Spleen (tissue), 11 donors: ENCODE measurements at regions not wholly inside any gene's neighbourhood (a gene's known extent, or its start where the extent isn't known, plus 50 kb on each side); places are given as distances from the start of the nearest gene placed in this dataset.

ENCODE experiments used
- DNase-seq: peaks from one replicate; pipeline ENCODE4 v3.0.0-alpha.2; 2020
- H3K27ac ChIP-seq, 8 donors: fragments of 200-600 bp; sonication (generic) in 7 of 8; 1 replicate in 4 of 8; 2 replicates in 4 of 8; pipeline versions ENCODE4 v1.5.0 to v1.8.0; 2016 to 2021; ENCODE audit warnings: inconsistent platforms in 4 of 8, mild to moderate bottlenecking in 4 of 8, moderate library complexity in 1 of 8
- H3K27me3 ChIP-seq, 7 donors: fragments of 200-600 bp; sonication (generic) in 6 of 7; replicated peaks in 1 of 7; 1 replicate in 4 of 7; 2 replicates in 3 of 7; pipeline versions ENCODE4 v1.5.0 to v1.8.0; 2016 to 2021; ENCODE audit warnings: inconsistent platforms in 3 of 7, mild to moderate bottlenecking in 1 of 7
- H3K36me3 ChIP-seq, 6 donors: fragments of 200-600 bp; sonication (generic) in 5 of 6; 1 replicate in 4 of 6; 2 replicates in 2 of 6; pipeline versions ENCODE4 v1.5.0 to v1.8.0; 2016 to 2021; ENCODE audit warnings: inconsistent platforms in 2 of 6
- H3K4me1 ChIP-seq, 6 donors: fragments of 200-600 bp; sonication (generic) in 5 of 6; 1 replicate in 3 of 6; 2 replicates in 3 of 6; pipeline versions ENCODE4 v1.5.0 to v1.8.0; 2016 to 2021; ENCODE audit warnings: inconsistent platforms in 3 of 6
- H3K4me3 ChIP-seq, 8 donors: fragments of 200-600 bp; sonication (generic) in 7 of 8; 1 replicate in 4 of 8; 2 replicates in 4 of 8; pipeline versions ENCODE4 v1.5.0 to v1.8.0; 2016 to 2021; ENCODE audit warnings: inconsistent platforms in 4 of 8, mild to moderate bottlenecking in 4 of 8, moderate library complexity in 2 of 8
- H3K9me3 ChIP-seq, 8 donors: fragments of 200-600 bp; sonication (generic) in 7 of 8; 1 replicate in 4 of 8; 2 replicates in 4 of 8; pipeline versions ENCODE4 v1.5.0 to v1.8.0; 2016 to 2021; ENCODE audit warnings: inconsistent platforms in 4 of 8
- CTCF ChIP-seq, 11 experiments: fragments of 200-600 bp in 7 of 11; fragments of 450-650 bp in 4 of 11; sonication (generic) in 4 of 11; IDR thresholded peaks in 8 of 11; conservative IDR thresholded peaks in 3 of 11; 1 replicate in 7 of 11; 2 replicates in 4 of 11; pipeline versions ENCODE4 v1.4.0 to v1.8.0; 2016 to 2021; ENCODE audit warnings: antibody characterized with exemption in 11 of 11, inconsistent platforms in 4 of 11, mild to moderate bottlenecking in 1 of 11
- POLR2A ChIP-seq, 3 donors: fragments of 450-650 bp; IDR thresholded peaks; one replicate each; pipeline ENCODE4 v1.5.1; 2017; ENCODE audit warnings: antibody characterized with exemption in 3 of 3, mild to moderate bottlenecking in 1 of 3
- POLR2AphosphoS5 ChIP-seq, 3 donors: sonication (generic); formaldehyde crosslinking; IDR thresholded peaks; one replicate each; pipeline ENCODE4 v1.5.1; 2017; ENCODE audit warnings: antibody characterized with exemption in 3 of 3
- WGBS, 5 donors: extraction: QIAGEN DNeasy Blood & Tissue Kit in 3 of 5; methylation state at CpG; one replicate each; pipeline versions ENCODE4 v1.1.5 to v1.1.7; 2013 to 2018; 5-methylcytosine and 5-hydroxymethylcytosine counted together
- intact Hi-C: fragments of 100-400 bp; cut with DNase I; formaldehyde crosslinking; loops from one replicate; pipeline ENCODE4 v1.15.0; 2023; ENCODE audit warnings: low total_unique reads
- donor health status: healthy with polysubstance abuse.
- donor health status: DM: no; HTN: no; CAD: no; lungs with moderate emphysema.
- donor health status: DM: no; HTN: no; CAD: no.
- donor health status: Bipolar disorder and iron deficiency.
- donor health status: healthy.
- donor health status: DM: no; HTN: no; CAD: no.
- donor health status: DM: yes; HTN: yes; CAD: no.

GRCh38 chr12:18794000-18794399, 56.1 kb downstream of the CAPZA3 start:
- no peak for TF ChIP-seq POLR2AphosphoS5 (IDR thresholded peaks at IDR 0.05)
- no peak for TF ChIP-seq POLR2A (IDR thresholded peaks at IDR 0.05)
- no peak for TF ChIP-seq CTCF (IDR thresholded peaks at IDR 0.05 in 8 of 11, conservative IDR thresholded peaks at IDR 0.05 in 3 of 11)
- intact Hi-C loops: no loop called here
- H3K27me3 ChIP-seq: no peaks in the 10 kb centered on the region
- H3K9me3 ChIP-seq: peaks cover 0 to 14% (median 7%) of the 10 kb centered on the region in 8 donors
- DNase-seq: no peak
- no peak overlapping the region for H3K27ac ChIP-seq
- H3K4me1 ChIP-seq: no peaks in the 10 kb centered on the region
- H3K4me3 ChIP-seq: no peak overlapping the region
- no peaks in the 10 kb centered on the region for H3K36me3 ChIP-seq

GRCh38 chr12:18797604-18798003, 59.7 kb downstream of the CAPZA3 start:
- Histone ChIP-seq H3K27ac (no peak overlapping the region), H3K4me3 (no peak overlapping the region), H3K36me3 (no peaks in the 10 kb centered on the region), H3K27me3 (no peaks in the 10 kb centered on the region), H3K4me1 (no peaks in the 10 kb centered on the region), H3K9me3 (no peaks in the 10 kb centered on the region)
- 78 to 89% (median 79%) methylated on average over 2 of the region's 2 CpGs for WGBS, 5 donors
- DNase-seq: no peak
- TF ChIP-seq CTCF (IDR thresholded peaks at IDR 0.05 in 8 of 11, conservative IDR thresholded peaks at IDR 0.05 in 3 of 11): no peak
- TF ChIP-seq POLR2AphosphoS5 (IDR thresholded peaks at IDR 0.05): no peak
- TF ChIP-seq POLR2A (IDR thresholded peaks at IDR 0.05): no peak
- intact Hi-C loops: no loop called here

GRCh38 chr12:18798535-18799361, 60.8 kb downstream of the CAPZA3 start:
- no peaks in the 10 kb centered on the region for H3K27me3 ChIP-seq
- no peak overlapping the region for H3K4me3 ChIP-seq
- 37 to 68% (median 62%) methylated on average over 4 of the region's 4 CpGs for WGBS, 5 donors
- no peak overlapping the region for H3K27ac ChIP-seq
- TF ChIP-seq POLR2A (IDR thresholded peaks at IDR 0.05): no peak
- TF ChIP-seq CTCF (IDR thresholded peaks at IDR 0.05 in 8 of 11, conservative IDR thresholded peaks at IDR 0.05 in 3 of 11): no peak
- TF ChIP-seq POLR2AphosphoS5 (IDR thresholded peaks at IDR 0.05): no peak
- H3K36me3 ChIP-seq: no peaks in the 10 kb centered on the region
- H3K9me3 ChIP-seq: no peaks in the 10 kb centered on the region
- no peaks in the 10 kb centered on the region for H3K4me1 ChIP-seq
- intact Hi-C loops: no loop called here
- no peak for DNase-seq

- Histone ChIP-seq H3K36me3 (no peaks in the 10 kb centered on the region), H3K27ac (no peak overlapping the region), H3K27me3 (no peaks in the 10 kb centered on the region), H3K4me1 (no peaks in the 10 kb centered on the region), H3K4me3 (no peak overlapping the region), H3K9me3 (no peaks in the 10 kb centered on the region)
- TF ChIP-seq POLR2AphosphoS5 (IDR thresholded peaks at IDR 0.05) (no peak), POLR2A (IDR thresholded peaks at IDR 0.05) (no peak), CTCF (IDR thresholded peaks at IDR 0.05 in 8 of 11, conservative IDR thresholded peaks at IDR 0.05 in 3 of 11) (no peak)
- no peak for DNase-seq
- WGBS, 5 donors: 65 to 82% (median 77%) methylated on average over 1 of the region's 1 CpG
- intact Hi-C loops: no loop called here
These were observed 61.6 kb downstream of the CAPZA3 start for GRCh38 chr12:18799561-18799960.
